H9 (cell line): ENCODE measurements at regions not wholly inside any gene's neighbourhood (a gene's known extent, or its start where the extent isn't known, plus 50 kb on each side); places are given as distances from the start of the nearest gene placed in this dataset.

Experiments
- DNase-seq: peaks from one replicate; pipeline ENCODE4 v3.0.0-alpha.2; 2017
- H2AFZ ChIP-seq: one replicate; pipeline ENCODE4 v1.6.1; 2013; ENCODE audit warnings: mild to moderate bottlenecking, low read length, control low read depth, moderate library complexity
- H2AK5ac ChIP-seq: 2 replicates; pipeline ENCODE4 v1.6.1; 2013; ENCODE audit warnings: low read length, control low read depth, mixed read lengths; ENCODE audit not compliant: insufficient read length
- H2BK120ac ChIP-seq: one replicate; pipeline ENCODE4 v1.6.1; 2013; ENCODE audit warnings: low read depth, mild to moderate bottlenecking, low read length, control low read depth, inconsistent platforms; ENCODE audit not compliant: poor library complexity, severe bottlenecking
- H2BK12ac ChIP-seq: 2 replicates; pipeline ENCODE4 v1.6.1; 2013; ENCODE audit warnings: low read length, control low read depth, mixed read lengths, low read depth; ENCODE audit not compliant: insufficient read length
- H2BK15ac ChIP-seq: 2 replicates; pipeline ENCODE4 v1.6.1; 2013; ENCODE audit warnings: low read depth, low read length, control low read depth
- H2BK20ac ChIP-seq: one replicate; pipeline ENCODE4 v1.6.1; 2013; ENCODE audit warnings: low read depth, mild to moderate bottlenecking, low read length, control low read depth, inconsistent platforms; ENCODE audit not compliant: poor library complexity, severe bottlenecking
- H2BK5ac ChIP-seq: 2 replicates; pipeline ENCODE4 v1.6.1; 2013; ENCODE audit warnings: low read length, control low read depth, mixed read lengths; ENCODE audit not compliant: insufficient read length
- H3K14ac ChIP-seq: 2 replicates; pipeline ENCODE4 v1.6.1; 2013; ENCODE audit warnings: low read length, control low read depth; ENCODE audit not compliant: insufficient read depth
- H3K18ac ChIP-seq: 2 replicates; pipeline ENCODE4 v1.6.1; 2013; ENCODE audit warnings: low read depth, mild to moderate bottlenecking, mixed read lengths, low read length, control low read depth; ENCODE audit not compliant: insufficient read length
- H3K23ac ChIP-seq: 2 replicates; pipeline ENCODE4 v1.6.1; 2013; ENCODE audit warnings: low read length, control low read depth, mixed read lengths, low read depth; ENCODE audit not compliant: insufficient read length
- H3K23me2 ChIP-seq: 2 replicates; pipeline ENCODE4 v1.6.1; 2013; ENCODE audit warnings: low read depth, mild to moderate bottlenecking, mixed read lengths, low read length, control low read depth; ENCODE audit not compliant: insufficient read length, poor library complexity, severe bottlenecking
- H3K27ac ChIP-seq: 2 replicates; pipeline ENCODE4 v1.5.1; 2013; ENCODE audit warnings: low read length, control low read depth, mixed read lengths, low read depth; ENCODE audit not compliant: insufficient read length
- H3K27me3 ChIP-seq: 2 replicates; pipeline ENCODE4 v1.6.1; 2013; ENCODE audit warnings: low read length, control low read depth, inconsistent platforms; ENCODE audit not compliant: insufficient read depth
- H3K4ac ChIP-seq: 2 replicates; pipeline ENCODE4 v1.6.1; 2013; ENCODE audit warnings: low read depth, mild to moderate bottlenecking, control low read depth, inconsistent platforms, low read length, moderate library complexity
- H3K4me1 ChIP-seq: 2 replicates; pipeline ENCODE4 v1.6.1; 2013; ENCODE audit warnings: low read length, control low read depth, inconsistent platforms; ENCODE audit not compliant: insufficient read depth
- H3K4me2 ChIP-seq: 2 replicates; pipeline ENCODE4 v1.6.1; 2013; ENCODE audit warnings: low read length, control low read depth, mixed read lengths; ENCODE audit not compliant: insufficient read length, insufficient read depth
- H3K56ac ChIP-seq: 2 replicates; pipeline ENCODE4 v1.6.1; 2013; ENCODE audit warnings: low read depth, mild to moderate bottlenecking, mixed read lengths, low read length, control low read depth; ENCODE audit not compliant: insufficient read length
- H3K79me1 ChIP-seq: 2 replicates; pipeline ENCODE4 v1.6.1; 2013; ENCODE audit warnings: low read depth, mild to moderate bottlenecking, moderate library complexity, low read length, control low read depth, inconsistent platforms; ENCODE audit not compliant: insufficient read depth, poor library complexity, severe bottlenecking
- H3K79me2 ChIP-seq: 2 replicates; pipeline ENCODE4 v1.6.1; 2013; ENCODE audit warnings: low read length, control low read depth, inconsistent platforms; ENCODE audit not compliant: insufficient read depth
- H3K9ac ChIP-seq: 2 replicates; pipeline ENCODE4 v1.6.1; 2013; ENCODE audit warnings: low read length, control low read depth, mixed read lengths; ENCODE audit not compliant: insufficient read length; ENCODE audit errors: extremely low read depth
- H3K9me3 ChIP-seq: one replicate; pipeline ENCODE4 v1.6.1; 2013; ENCODE audit warnings: low read depth, low read length, inconsistent platforms; ENCODE audit not compliant: control insufficient read depth
- H3T11ph ChIP-seq: one replicate; pipeline ENCODE4 v1.6.1; 2013; ENCODE audit warnings: mild to moderate bottlenecking, low read length, control low read depth, inconsistent platforms
- H4K20me1 ChIP-seq: one replicate; pipeline ENCODE4 v1.6.1; 2013; ENCODE audit not compliant: control insufficient read depth, insufficient read length, insufficient read depth
- H4K5ac ChIP-seq: 2 replicates; pipeline ENCODE4 v1.6.1; 2013; ENCODE audit warnings: low read depth, mild to moderate bottlenecking, mixed read lengths, low read length, control low read depth; ENCODE audit not compliant: insufficient read length
- H4K8ac ChIP-seq: replicated peaks from 2 replicates; pipeline ENCODE4 v1.6.1; 2013; ENCODE audit warnings: low read length, control low read depth, mixed read lengths, low read depth; ENCODE audit not compliant: insufficient read length
- H4K91ac ChIP-seq: 2 replicates; pipeline ENCODE4 v1.6.1; 2013; ENCODE audit warnings: low read depth, mild to moderate bottlenecking, moderate library complexity, mixed read lengths, low read length, control low read depth; ENCODE audit not compliant: insufficient read length
- H3K27ac Mint-ChIP-seq, 3 experiments: 2 replicates in 2 of 3; 3 replicates in 1 of 3; pipeline ENCODE4 v1.8.0; 2020 to 2021; ENCODE audit warnings: mixed read lengths in 3 of 3, mild to moderate bottlenecking in 1 of 3, moderate library complexity in 1 of 3
- H3K27me3 Mint-ChIP-seq: 2 replicates; pipeline ENCODE4 v1.8.0; 2021; ENCODE audit warnings: low read depth, mild to moderate bottlenecking, moderate library complexity, mixed read lengths
- H3K36me3 Mint-ChIP-seq, 3 experiments: 2 replicates in 2 of 3; 3 replicates in 1 of 3; pipeline ENCODE4 v1.8.0; 2020 to 2021; ENCODE audit warnings: low read depth in 3 of 3, mixed read lengths in 3 of 3; ENCODE audit not compliant: insufficient read depth in 1 of 3
- H3K4me1 Mint-ChIP-seq, 2 experiments: 2 replicates each; pipeline ENCODE4 v1.8.0; 2020; ENCODE audit warnings: mixed read lengths in 2 of 2
- H3K4me3 Mint-ChIP-seq, 2 experiments: 2 replicates in 1 of 2; 3 replicates in 1 of 2; pipeline ENCODE4 v1.8.0; 2020 to 2021; ENCODE audit warnings: mild to moderate bottlenecking in 2 of 2, mixed read lengths in 2 of 2, moderate library complexity in 1 of 2
- H3K9me3 Mint-ChIP-seq, 2 experiments: 2 replicates in 1 of 2; 3 replicates in 1 of 2; pipeline ENCODE4 v1.8.0; 2020; ENCODE audit warnings: mild to moderate bottlenecking in 2 of 2, mixed read lengths in 2 of 2, moderate library complexity in 1 of 2
- CTCF ChIP-seq: fragments of 200-600 bp; sonication (generic); conservative IDR thresholded peaks from 3 replicates; pipeline ENCODE4 v1.8.0; 2021; ENCODE audit warnings: antibody characterized with exemption, mild to moderate bottlenecking
- WGBS: extraction: QIAGEN DNeasy Blood & Tissue Kit; methylation state at CpG from one replicate; pipeline ENCODE4 v1.1.7; 2013; ENCODE audit warnings: missing lambda C conversion rate, low lambda C conversion rate, mixed read lengths; ENCODE audit not compliant: insufficient read length; ENCODE audit errors: extremely low coverage; 5-methylcytosine and 5-hydroxymethylcytosine counted together

GRCh38 chr10:100683004-100683403, 62.4 kb upstream of the PAX2 start:
- H3K9me3 ChIP-seq: no peaks in the 10 kb centered on the region
- Mint-ChIP-seq H3K4me3 (no peak overlapping the region), H3K27ac (no peak overlapping the region), H3K9me3 (no peaks in the 10 kb centered on the region; a peak in 1 of 5 replicates), H3K27me3 (peaks cover 99% of the 10 kb centered on the region), H3K36me3 (no peaks in the 10 kb centered on the region), H3K4me1 (peaks cover 18 to 36% of the 10 kb centered on the region in 2 experiments)
- H2AK5ac ChIP-seq: no peak overlapping the region
- no peak overlapping the region for H2AFZ ChIP-seq
- H4K5ac ChIP-seq: no peak overlapping the region
- H3K79me2 ChIP-seq: no peaks in the 10 kb centered on the region
- no peak overlapping the region for H3K27ac ChIP-seq
- no peak overlapping the region for H2BK120ac ChIP-seq
- H4K91ac ChIP-seq: no peak overlapping the region
- no peak overlapping the region for H2BK12ac ChIP-seq
- no peak overlapping the region for H3T11ph ChIP-seq
- H3K4me2 ChIP-seq: no peak overlapping the region
- H3K23ac ChIP-seq: no peak overlapping the region
- H3K23me2 ChIP-seq: peaks cover 4% of the 10 kb centered on the region
- peaks cover 3% of the 10 kb centered on the region; the same call in 1 of the 2 replicates for H3K4me1 ChIP-seq
- H2BK5ac ChIP-seq: no peak overlapping the region
- no peak overlapping the region for H3K9ac ChIP-seq
- H4K20me1 ChIP-seq: no peaks in the 10 kb centered on the region
- no peak overlapping the region for H3K14ac ChIP-seq
- H3K79me1 ChIP-seq: no peaks in the 10 kb centered on the region
- peaks cover 23% of the 10 kb centered on the region; the same call in 1 of the 2 replicates for H3K27me3 ChIP-seq
- H2BK15ac ChIP-seq: no peak overlapping the region
- no peak overlapping the region for H3K4ac ChIP-seq
- WGBS: no CpG with 5 or more reads among the region's 1 CpG
- H3K18ac ChIP-seq: no peak overlapping the region
- H3K56ac ChIP-seq: no peak overlapping the region
- H2BK20ac ChIP-seq: no peak overlapping the region
- TF ChIP-seq CTCF: no peak
- DNase-seq: no peak
- H4K8ac ChIP-seq: no peak overlapping the region
